ENCODE measurements at regions not wholly inside any gene's neighbourhood (a gene's known extent, or its start where the extent isn't known, plus 50 kb on each side); places are given as distances from the start of the nearest gene placed in this dataset.

GRCh38 chr11:92550871-92551270 is 326.3 kb downstream of the FAT3 start:
- no peaks in the 10 kb centered on the region for H3K36me3 ChIP-seq (ENCODE audit: control insufficient read depth in 4 of 4, insufficient read depth in 4 of 4, low read length in 4 of 4)
- no peaks in the 10 kb centered on the region for H3K27me3 ChIP-seq (ENCODE audit: control insufficient read depth in 3 of 3, insufficient read depth in 3 of 3, low read length in 2 of 3)
- peaks cover 0 to 1% (median 0%) of the 10 kb centered on the region in 4 donors for H3K9me3 ChIP-seq (ENCODE audit: control insufficient read depth in 4 of 4, insufficient read depth in 3 of 4, low read length in 3 of 4)
- ATAC-seq (ENCODE audit: insufficient read depth, low FRiP score) (no peak), DNase-seq (no peak)
- TF ChIP-seq CTCF (IDR thresholded peaks at IDR 0.05; ENCODE audit: control extremely low read depth, extremely low read depth), result no peak
- H3K9ac ChIP-seq (ENCODE audit: insufficient read depth in 1 of 2, low read length in 2 of 2), result no peak overlapping the region
- H3K4me1 ChIP-seq (ENCODE audit: control insufficient read depth in 5 of 5, insufficient read depth in 5 of 5, low read length in 5 of 5), result no peaks in the 10 kb centered on the region
- no peak overlapping the region for H3K4me3 ChIP-seq
- H3K27ac ChIP-seq (ENCODE audit: low read depth in 1 of 2, low read length in 1 of 2), result no peak overlapping the region
- 92 to 96% methylated on average over 2 of the region's 2 CpGs for whole genome bisulfite sequencing, 2 donors

- no peak for ATAC-seq (ENCODE audit: insufficient read depth, low FRiP score)
- 56 to 59% methylated on average over 2 of the region's 2 CpGs for WGBS, 2 donors
Observed at GRCh38 chr11:92552942-92553341, 328.3 kb downstream of the FAT3 start.

GRCh38 chr11:92554688-92555087 is 330.1 kb downstream of the FAT3 start:
- no peaks in the 10 kb centered on the region for H3K27me3 ChIP-seq (ENCODE audit: control insufficient read depth in 3 of 3, insufficient read depth in 3 of 3, low read length in 2 of 3)
- DNase-seq (no peak), ATAC-seq (ENCODE audit: insufficient read depth, low FRiP score) (no peak)
- no peak for TF ChIP-seq CTCF (IDR thresholded peaks at IDR 0.05; ENCODE audit: control extremely low read depth, extremely low read depth)
- peaks cover 0 to 6% (median 2%) of the 10 kb centered on the region in 4 donors for H3K36me3 ChIP-seq (ENCODE audit: control insufficient read depth in 4 of 4, insufficient read depth in 4 of 4, low read length in 4 of 4)
- H3K27ac ChIP-seq (ENCODE audit: low read depth in 1 of 2, low read length in 1 of 2), result no peak overlapping the region
- H3K9ac ChIP-seq (ENCODE audit: insufficient read depth in 1 of 2, low read length in 2 of 2), result no peak overlapping the region
- no peaks in the 10 kb centered on the region for H3K9me3 ChIP-seq (ENCODE audit: control insufficient read depth in 4 of 4, insufficient read depth in 3 of 4, low read length in 3 of 4)
- H3K4me1 ChIP-seq (ENCODE audit: control insufficient read depth in 5 of 5, insufficient read depth in 5 of 5, low read length in 5 of 5), result peaks cover 0 to 6% (median 0%) of the 10 kb centered on the region in 5 donors
- H3K4me3 ChIP-seq, result no peak overlapping the region
- 94 to 95% methylated on average over 7 of the region's 7 CpGs for WGBS, 2 donors

More at GRCh38 chr11:92552942-92553341, 328.3 kb downstream of the FAT3 start:
- Histone ChIP-seq H3K27ac (ENCODE audit: low read depth in 1 of 2, low read length in 1 of 2) (no peak overlapping the region), H3K4me3 (no peak overlapping the region), H3K4me1 (ENCODE audit: control insufficient read depth in 5 of 5, insufficient read depth in 5 of 5, low read length in 5 of 5) (peaks cover 0 to 2% (median 0%) of the 10 kb centered on the region in 5 donors), H3K9me3 (ENCODE audit: control insufficient read depth in 4 of 4, insufficient read depth in 3 of 4, low read length in 3 of 4) (no peaks in the 10 kb centered on the region), H3K9ac (ENCODE audit: insufficient read depth in 1 of 2, low read length in 2 of 2) (no peak overlapping the region), H3K27me3 (ENCODE audit: control insufficient read depth in 3 of 3, insufficient read depth in 3 of 3, low read length in 2 of 3) (no peaks in the 10 kb centered on the region), H3K36me3 (ENCODE audit: control insufficient read depth in 4 of 4, insufficient read depth in 4 of 4, low read length in 4 of 4) (no peaks in the 10 kb centered on the region)
- no peak for TF ChIP-seq CTCF (IDR thresholded peaks at IDR 0.05; ENCODE audit: control extremely low read depth, extremely low read depth)
- peak in 1 of 3 donors; percentile 17 for DNase-seq

- Histone ChIP-seq H3K27ac (ENCODE audit: low read depth in 1 of 2, low read length in 1 of 2) (no peak overlapping the region), H3K27me3 (ENCODE audit: control insufficient read depth in 3 of 3, insufficient read depth in 3 of 3, low read length in 2 of 3) (no peaks in the 10 kb centered on the region), H3K4me3 (no peak overlapping the region), H3K9ac (ENCODE audit: insufficient read depth in 1 of 2, low read length in 2 of 2) (no peak overlapping the region), H3K4me1 (ENCODE audit: control insufficient read depth in 5 of 5, insufficient read depth in 5 of 5, low read length in 5 of 5) (peaks cover 0 to 9% (median 0%) of the 10 kb centered on the region in 5 donors), H3K36me3 (ENCODE audit: control insufficient read depth in 4 of 4, insufficient read depth in 4 of 4, low read length in 4 of 4) (peaks cover 0 to 6% (median 2%) of the 10 kb centered on the region in 4 donors), H3K9me3 (ENCODE audit: control insufficient read depth in 4 of 4, insufficient read depth in 3 of 4, low read length in 3 of 4) (no peaks in the 10 kb centered on the region)
- no peak for TF ChIP-seq CTCF (IDR thresholded peaks at IDR 0.05; ENCODE audit: control extremely low read depth, extremely low read depth)
- ATAC-seq (ENCODE audit: insufficient read depth, low FRiP score) (no peak), DNase-seq (peak in 2 of 3 donors; percentile 25 to 72)
- WGBS, 2 donors, result 60 to 69% methylated on average over 4 of the region's 4 CpGs
Observed at GRCh38 chr11:92556431-92556830, 331.8 kb downstream of the FAT3 start.

All from lung (tissue), 11 donors.